Panc1 (cell line): ENCODE measurements at regions not wholly inside any gene's neighbourhood (a gene's known extent, or its start where the extent isn't known, plus 50 kb on each side); places are given as distances from the start of the nearest gene placed in this dataset.

ENCODE experiments used
- POLR2AphosphoS5 ChIP-seq: IDR thresholded peaks from 2 replicates; pipeline ENCODE4 v1.6.1; 2012; ENCODE audit warnings: mild to moderate bottlenecking, low read depth, low read length, moderate library complexity
- TF ChIP-seq, protein P1 (sequence below): fragments of 450-650 bp; IDR thresholded peaks from 2 replicates; pipeline ENCODE4 v1.5.1; 2017; ENCODE audit warnings: mild to moderate bottlenecking

DNA sequence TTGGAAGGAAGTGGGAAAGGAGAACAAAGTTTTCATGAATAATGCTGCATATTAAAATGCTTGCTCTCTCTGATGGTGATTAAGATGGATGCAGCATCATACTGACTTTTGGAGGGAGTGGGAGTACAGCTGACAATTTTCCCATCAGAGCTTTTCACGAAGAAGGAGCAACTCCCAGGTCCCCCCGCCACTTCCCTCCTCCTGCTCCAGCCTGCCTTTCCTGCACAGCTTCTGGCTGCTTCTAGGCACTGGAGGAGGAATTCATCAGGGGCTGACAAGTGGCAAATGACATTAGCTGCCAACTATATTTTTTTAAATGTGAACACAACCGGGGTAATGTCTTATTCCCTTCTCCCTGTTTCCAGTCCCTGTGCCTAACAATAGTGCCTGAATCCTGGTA, 477.9 kb downstream of the SHISA9 start:
- TF ChIP-seq, protein P1, sequence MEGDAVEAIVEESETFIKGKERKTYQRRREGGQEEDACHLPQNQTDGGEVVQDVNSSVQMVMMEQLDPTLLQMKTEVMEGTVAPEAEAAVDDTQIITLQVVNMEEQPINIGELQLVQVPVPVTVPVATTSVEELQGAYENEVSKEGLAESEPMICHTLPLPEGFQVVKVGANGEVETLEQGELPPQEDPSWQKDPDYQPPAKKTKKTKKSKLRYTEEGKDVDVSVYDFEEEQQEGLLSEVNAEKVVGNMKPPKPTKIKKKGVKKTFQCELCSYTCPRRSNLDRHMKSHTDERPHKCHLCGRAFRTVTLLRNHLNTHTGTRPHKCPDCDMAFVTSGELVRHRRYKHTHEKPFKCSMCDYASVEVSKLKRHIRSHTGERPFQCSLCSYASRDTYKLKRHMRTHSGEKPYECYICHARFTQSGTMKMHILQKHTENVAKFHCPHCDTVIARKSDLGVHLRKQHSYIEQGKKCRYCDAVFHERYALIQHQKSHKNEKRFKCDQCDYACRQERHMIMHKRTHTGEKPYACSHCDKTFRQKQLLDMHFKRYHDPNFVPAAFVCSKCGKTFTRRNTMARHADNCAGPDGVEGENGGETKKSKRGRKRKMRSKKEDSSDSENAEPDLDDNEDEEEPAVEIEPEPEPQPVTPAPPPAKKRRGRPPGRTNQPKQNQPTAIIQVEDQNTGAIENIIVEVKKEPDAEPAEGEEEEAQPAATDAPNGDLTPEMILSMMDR: no peak
- TF ChIP-seq POLR2AphosphoS5: no peak
